GM06990 (cell line): ENCODE measurements at regions not wholly inside any gene's neighbourhood (a gene's known extent, or its start where the extent isn't known, plus 50 kb on each side); places are given as distances from the start of the nearest gene placed in this dataset.

Source experiments
- DNase-seq: peaks from one replicate; pipeline ENCODE4 v3.0.0-alpha.2; 2011; ENCODE audit not compliant: insufficient read length; ENCODE audit errors: extremely low read depth
- H3K27me3 ChIP-seq: replicated peaks from 2 replicates; pipeline ENCODE4 v1.6.0; 2011; ENCODE audit warnings: low read length; ENCODE audit not compliant: control insufficient read depth, insufficient read depth
- H3K36me3 ChIP-seq: 2 replicates; pipeline ENCODE4 v1.5.1; 2011; ENCODE audit warnings: low read length; ENCODE audit not compliant: control insufficient read depth, insufficient read depth
- H3K4me3 ChIP-seq: replicated peaks from 2 replicates; pipeline ENCODE4 v1.5.1; 2011; ENCODE audit warnings: low read depth, mild to moderate bottlenecking, control low read depth, low read length
- TF ChIP-seq, protein P1 (sequence below): IDR thresholded peaks from 2 replicates; pipeline ENCODE4 v1.5.1; 2011; ENCODE audit warnings: low read length, control low read depth, mild to moderate bottlenecking, inconsistent platforms; ENCODE audit not compliant: insufficient read depth, poor library complexity, severe bottlenecking

DNA sequence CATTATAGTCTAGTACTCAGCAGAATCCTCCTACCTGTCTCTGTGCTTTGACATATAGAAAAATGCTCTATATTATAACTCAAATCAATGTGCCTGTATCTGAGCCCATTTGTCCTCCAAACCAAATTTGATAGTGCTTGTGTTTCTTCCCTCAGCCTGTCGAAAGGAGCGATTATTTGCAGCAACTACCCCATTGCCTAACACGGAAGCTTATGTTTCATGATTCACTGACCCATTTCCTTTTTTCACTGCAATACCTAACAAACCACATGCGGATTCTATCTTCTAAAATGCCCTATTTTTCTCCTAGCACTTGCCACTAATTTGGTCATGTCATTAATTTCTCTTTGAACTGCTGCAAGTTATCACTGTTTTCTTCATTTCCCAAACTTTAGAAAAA lies 1220.6 kb upstream of the CADM2 start:
- no peak overlapping the region for H3K4me3 ChIP-seq
- H3K27me3 ChIP-seq = no peaks in the 10 kb centered on the region
- no peaks in the 10 kb centered on the region for H3K36me3 ChIP-seq
- DNase-seq = no peak
- TF ChIP-seq, protein P1, sequence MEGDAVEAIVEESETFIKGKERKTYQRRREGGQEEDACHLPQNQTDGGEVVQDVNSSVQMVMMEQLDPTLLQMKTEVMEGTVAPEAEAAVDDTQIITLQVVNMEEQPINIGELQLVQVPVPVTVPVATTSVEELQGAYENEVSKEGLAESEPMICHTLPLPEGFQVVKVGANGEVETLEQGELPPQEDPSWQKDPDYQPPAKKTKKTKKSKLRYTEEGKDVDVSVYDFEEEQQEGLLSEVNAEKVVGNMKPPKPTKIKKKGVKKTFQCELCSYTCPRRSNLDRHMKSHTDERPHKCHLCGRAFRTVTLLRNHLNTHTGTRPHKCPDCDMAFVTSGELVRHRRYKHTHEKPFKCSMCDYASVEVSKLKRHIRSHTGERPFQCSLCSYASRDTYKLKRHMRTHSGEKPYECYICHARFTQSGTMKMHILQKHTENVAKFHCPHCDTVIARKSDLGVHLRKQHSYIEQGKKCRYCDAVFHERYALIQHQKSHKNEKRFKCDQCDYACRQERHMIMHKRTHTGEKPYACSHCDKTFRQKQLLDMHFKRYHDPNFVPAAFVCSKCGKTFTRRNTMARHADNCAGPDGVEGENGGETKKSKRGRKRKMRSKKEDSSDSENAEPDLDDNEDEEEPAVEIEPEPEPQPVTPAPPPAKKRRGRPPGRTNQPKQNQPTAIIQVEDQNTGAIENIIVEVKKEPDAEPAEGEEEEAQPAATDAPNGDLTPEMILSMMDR = no peak

DNA sequence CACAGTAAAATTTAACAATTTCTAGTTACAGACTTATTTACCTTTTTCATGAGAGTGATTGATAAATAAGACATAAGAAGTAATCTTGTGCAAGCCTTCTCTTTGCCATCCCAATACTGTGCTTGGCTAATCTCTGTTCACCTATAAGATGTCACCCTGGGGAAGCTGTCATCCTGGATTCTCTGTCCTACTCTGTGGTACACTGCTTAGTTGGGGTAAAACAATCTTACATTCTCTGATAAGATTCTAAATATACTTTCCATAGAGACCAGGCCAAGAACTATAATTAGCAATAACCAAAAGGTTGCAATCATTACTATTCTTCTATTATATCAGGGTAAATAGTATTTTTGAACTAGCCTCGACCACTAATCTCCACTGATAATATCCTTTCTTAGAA lies 1218.3 kb upstream of the CADM2 start:
- H3K36me3 ChIP-seq = no peaks in the 10 kb centered on the region
- no peaks in the 10 kb centered on the region for H3K27me3 ChIP-seq
- TF ChIP-seq, protein P1 = no peak
- DNase-seq = no peak
- no peak overlapping the region for H3K4me3 ChIP-seq

DNA sequence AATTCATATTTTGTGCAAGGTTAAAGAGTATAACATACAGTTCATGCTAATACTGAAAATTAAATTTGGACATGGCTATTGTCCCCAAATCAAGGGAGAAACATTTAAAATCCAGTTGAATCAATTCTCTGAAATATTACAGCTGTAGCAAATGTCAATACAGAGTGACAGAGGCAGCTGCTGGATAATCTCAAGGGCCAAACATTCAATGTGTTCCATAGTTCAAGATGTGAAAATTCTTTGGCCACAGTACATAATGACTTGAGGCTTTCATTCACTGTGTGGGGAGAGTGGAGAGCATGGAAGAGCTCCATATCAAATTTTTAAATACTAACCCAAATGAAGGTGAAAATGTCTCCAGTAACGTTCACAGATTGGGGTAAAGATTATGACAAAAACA lies 1192.8 kb upstream of the CADM2 start:
- DNase-seq = no peak
- TF ChIP-seq, protein P1 = no peak
- no peak overlapping the region for H3K4me3 ChIP-seq
- no peaks in the 10 kb centered on the region for H3K36me3 ChIP-seq
- H3K27me3 ChIP-seq = no peaks in the 10 kb centered on the region

DNA sequence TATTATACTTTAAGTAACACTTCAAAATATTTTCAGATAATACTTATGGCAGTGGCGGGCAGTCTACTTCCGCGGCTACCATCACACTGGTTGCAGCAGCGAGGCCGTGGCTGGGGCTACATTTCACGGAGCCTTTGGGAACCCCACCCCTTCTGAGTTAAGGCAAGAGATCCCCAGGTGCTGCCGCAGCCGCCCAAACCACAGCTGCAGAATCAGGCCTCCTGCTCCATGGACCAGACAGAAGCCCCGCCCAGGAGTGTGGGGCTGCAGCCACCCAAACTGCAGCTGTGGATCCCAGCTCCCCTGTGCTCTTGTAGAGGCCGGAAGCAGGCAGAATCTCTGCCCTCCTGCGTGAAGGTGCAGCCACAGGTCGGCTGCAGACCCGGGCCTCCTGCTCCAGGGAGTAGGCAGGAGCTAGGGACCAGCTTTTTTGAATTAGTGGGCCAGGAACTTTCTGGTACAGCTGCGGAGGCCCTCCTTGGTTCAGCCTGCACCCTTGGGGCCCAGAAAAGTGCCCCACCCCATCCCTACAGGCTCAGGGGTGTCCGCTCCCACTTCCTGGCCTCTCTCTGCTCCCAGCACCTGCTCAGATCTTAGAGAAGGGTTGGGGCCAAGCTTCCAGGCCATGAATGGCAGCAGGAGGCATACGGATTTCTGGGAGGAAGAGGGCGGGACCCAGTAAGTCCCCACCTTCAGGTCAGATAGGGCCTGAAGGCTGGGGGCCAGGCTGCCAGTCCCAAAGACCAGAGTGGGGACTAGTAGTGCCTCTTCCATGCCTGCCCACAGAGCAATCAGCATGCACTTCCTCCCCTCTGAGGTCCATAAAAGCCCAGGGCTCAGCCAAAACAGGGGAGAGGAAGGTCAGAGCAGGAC lies 1188.8 kb upstream of the CADM2 start:
- H3K36me3 ChIP-seq = no peaks in the 10 kb centered on the region
- no peak for DNase-seq
- no peaks in the 10 kb centered on the region for H3K27me3 ChIP-seq
- TF ChIP-seq, protein P1 = no peak
- no peak overlapping the region for H3K4me3 ChIP-seq

DNA sequence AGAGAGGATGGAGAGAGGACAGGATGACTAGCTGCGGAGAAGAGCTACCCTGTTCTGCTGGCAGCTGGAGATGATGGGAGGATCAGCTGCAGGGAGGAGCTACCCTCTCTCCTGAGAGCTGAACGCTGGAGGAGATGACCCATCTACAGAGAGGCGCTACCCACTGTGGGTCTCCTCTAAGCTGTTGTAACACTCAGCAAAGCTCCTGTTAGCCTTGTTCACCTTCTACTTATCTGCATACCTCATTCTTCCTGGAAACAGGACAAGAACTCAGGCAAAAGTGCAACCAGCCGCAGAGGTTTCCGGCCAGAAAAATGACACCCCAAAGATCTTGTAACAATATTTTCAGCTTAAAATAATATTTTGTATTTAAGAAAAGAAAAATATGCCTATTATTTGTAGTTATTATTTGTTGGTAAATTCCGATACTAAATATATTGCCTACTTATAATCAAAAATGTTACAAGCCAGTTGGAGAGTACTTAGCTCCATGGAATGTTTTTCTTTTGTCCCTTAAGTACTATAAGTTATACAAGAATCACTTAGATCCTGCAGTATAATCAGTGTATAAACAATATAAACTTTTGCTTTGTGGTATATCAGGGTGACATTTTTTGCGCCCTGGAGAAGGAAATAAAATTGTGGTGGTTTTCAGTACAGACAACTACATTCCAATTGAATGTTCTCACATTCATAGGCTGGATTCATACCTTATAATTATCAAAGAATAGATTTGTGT lies 1188.0 kb upstream of the CADM2 start:
- Histone ChIP-seq H3K4me3 (no peak overlapping the region), H3K36me3 (no peaks in the 10 kb centered on the region), H3K27me3 (no peaks in the 10 kb centered on the region)
- DNase-seq = no peak
- TF ChIP-seq, protein P1 = no peak
